ENCODE measurements at regions not wholly inside any gene's neighbourhood (a gene's known extent, or its start where the extent isn't known, plus 50 kb on each side); places are given as distances from the start of the nearest gene placed in this dataset.
"Not testable (repeated sequence)": the region's sequence is repeated elsewhere in the genome, so short reads cannot be mapped to it uniquely, and the experiment has no call there.

DNA sequence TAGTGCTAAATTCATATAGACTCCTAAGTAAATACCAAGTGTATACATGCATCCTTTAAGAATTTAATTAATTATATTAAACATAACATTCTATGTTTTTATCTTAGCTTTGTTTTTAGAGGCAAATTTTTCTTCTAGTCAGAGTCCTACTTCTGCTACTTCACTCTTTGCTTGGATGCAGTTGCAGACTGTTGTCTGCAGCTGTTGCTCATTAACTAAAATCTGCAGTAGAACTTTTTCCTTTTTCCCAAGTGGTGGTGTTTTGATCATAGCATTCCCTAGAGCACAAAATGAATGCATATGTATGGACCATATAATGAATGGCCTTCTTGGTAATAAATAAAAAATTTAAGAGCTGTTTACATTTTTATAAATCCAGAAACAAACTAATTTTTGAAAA lies 198.3 kb downstream of the CASP12 start:
- DNase-seq, result no peak

GRCh38 chr11:104695065-104695463 lies 203.2 kb downstream of the CASP12 start:
- no peak for DNase-seq

- DNase-seq, result no peak
Observed at GRCh38 chr11:104694259-104695064, 203.8 kb downstream of the CASP12 start.

DNA sequence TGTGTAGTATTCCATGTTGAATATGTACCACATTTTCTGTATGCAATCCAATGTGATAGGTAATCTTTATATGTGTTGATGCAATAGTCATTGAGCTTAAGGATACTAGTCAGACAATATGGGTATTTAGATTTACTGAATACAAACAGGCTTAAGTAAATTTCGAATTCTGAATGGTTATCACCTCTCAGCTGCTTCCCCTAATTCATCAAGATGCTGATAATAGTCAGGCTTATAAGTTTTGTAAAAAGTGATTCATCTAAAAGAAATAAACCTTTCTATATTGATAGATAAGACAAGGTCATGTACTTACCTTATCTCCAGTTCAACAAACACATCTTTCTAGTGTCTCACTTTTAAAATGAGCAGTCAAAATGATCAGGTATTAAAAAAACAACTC lies 205.5 kb downstream of the CASP12 start:
- no peak for DNase-seq

DNA sequence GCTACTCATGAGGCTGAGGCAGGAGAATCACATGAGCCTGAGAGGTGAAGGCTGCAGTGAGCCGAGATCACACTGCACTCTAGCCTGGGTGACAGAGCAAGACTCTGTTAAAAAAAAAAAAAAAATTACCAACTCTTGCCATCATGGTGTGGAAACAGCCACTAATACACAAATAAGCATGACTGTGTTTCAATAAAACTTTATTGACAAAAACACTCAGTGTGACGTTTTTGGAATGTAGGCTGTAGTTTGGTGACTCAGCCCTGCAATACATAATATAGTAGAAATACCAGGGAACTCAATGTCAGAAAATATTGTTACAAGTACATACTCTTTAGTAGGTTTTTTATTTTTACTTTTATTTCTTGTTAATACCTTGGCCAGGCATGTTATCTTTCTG lies 207.1 kb downstream of the CASP12 start:
- no peak for DNase-seq

GRCh38 chr11:104690241-104690640 lies 208.0 kb downstream of the CASP12 start:
- no peak for DNase-seq

DNA sequence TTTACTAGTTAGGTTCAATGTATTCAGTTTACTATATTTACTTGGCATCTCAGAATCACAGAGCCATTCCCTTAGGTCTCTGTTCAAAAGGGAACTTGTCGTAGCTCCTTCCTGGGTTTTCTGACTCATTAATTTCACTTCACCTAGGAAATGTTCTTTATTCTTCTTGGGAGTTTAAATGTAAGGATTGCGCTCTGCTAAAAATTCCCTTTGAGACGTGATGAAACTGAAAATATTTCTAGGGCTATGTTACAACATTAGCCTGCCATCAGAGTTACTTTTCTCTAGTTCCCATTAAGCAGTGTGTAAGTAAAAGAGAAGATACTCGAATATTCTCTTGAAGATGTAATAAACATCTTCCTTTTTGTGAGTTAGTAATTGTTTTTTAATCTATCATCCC lies 209.5 kb downstream of the CASP12 start:
- DNase-seq, result no peak

DNA sequence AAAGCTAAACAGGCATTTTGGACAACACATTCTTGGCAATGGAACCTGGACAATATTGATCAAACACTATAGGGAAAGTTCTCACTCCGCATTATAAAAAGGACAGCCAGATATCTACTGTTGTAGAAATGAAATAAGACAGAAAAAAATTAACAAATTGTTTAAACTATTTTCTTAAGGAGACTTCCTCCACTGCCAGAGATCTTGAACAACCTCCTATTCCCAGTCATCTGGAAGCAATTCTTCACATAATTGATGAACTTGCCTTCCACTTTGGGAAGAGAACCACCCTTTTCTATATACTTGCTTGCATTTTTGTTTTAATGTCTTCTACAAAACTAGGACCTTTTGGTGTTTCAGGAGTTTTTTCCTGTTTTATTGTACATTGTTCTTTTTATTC lies 216.1 kb downstream of the CASP12 start:
- no peak for DNase-seq

DNA sequence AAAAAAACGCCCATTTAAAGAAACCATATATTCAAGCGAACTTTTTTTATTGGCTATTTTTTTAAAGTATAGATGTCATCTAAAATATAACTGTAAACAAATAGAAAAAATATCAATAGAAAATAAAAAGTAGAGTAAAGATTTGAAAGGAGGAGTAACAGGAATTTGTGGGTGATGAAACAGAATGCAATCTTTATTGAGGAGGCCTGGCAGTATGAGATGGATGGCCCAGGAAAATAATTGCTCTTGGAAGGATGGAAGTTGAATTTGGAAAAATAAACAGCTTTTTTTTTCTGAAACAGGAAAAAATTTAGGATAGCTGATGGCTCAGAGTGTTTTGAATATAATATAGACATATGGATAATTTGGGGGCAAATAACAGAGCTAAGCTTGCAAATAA lies 219.0 kb downstream of the CASP12 start:
- no peak for DNase-seq

DNA sequence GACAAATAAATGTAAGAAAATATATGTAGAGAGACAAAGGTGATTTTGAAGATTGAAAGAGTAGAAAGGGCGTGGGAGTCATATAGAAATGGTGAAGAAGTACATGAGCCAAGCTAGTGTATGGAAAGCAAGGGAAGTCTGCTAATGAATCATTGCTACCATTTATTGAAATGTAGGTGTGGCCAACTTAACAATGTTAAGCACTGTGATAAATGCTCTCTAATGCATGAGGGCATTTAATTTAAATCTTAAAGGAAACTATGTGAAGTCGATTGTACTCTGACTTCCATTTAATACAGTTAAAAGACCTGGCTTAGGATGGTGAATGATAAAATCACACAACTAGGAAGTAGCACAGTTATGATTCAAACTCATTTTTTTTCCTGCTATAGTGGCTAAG lies 219.9 kb downstream of the CASP12 start:
- no peak for DNase-seq

GRCh38 chr11:104677069-104677468 lies 221.2 kb downstream of the CASP12 start:
- DNase-seq, result not testable (repeated sequence)

GRCh38 chr11:104672897-104673296 lies 225.4 kb downstream of the CASP12 start:
- DNase-seq, result no peak

- peak; percentile 22 for DNase-seq
Observed at GRCh38 chr11:104668797-104669463, 229.3 kb downstream of the CASP12 start.

- DNase-seq, result no peak
Observed at GRCh38 chr11:104666624-104667023, 231.6 kb downstream of the CASP12 start.

- DNase-seq, result peak; percentile 17
Observed at GRCh38 chr11:104665641-104666040, 232.6 kb downstream of the CASP12 start.

- DNase-seq, result no peak
Observed at GRCh38 chr11:104663190-104664140, 234.8 kb downstream of the CASP12 start.

GRCh38 chr11:104661901-104662300 lies 236.4 kb downstream of the CASP12 start:
- no peak for DNase-seq

- DNase-seq, result no peak
Observed at GRCh38 chr11:104661471-104661870, 236.8 kb downstream of the CASP12 start.

DNA sequence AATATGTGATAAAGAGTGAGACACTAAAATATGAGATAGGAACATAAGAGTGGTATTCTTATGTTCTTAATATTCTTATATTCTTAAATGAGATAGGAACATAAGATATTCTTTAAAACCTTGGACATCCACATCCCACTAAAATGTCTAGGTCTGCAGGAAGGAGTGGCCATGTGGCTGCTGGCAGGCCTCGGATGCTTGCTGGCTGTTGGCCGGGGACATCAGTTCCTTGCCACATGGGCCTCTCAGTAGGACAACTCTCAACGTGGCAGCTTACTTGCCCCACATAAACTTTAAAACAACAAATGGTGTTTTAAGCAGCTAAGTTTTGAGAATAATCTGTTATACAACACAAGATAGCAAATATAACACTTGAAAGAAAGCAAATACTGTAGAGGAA lies 240.1 kb downstream of the CASP12 start:
- DNase-seq, result no peak

DNA sequence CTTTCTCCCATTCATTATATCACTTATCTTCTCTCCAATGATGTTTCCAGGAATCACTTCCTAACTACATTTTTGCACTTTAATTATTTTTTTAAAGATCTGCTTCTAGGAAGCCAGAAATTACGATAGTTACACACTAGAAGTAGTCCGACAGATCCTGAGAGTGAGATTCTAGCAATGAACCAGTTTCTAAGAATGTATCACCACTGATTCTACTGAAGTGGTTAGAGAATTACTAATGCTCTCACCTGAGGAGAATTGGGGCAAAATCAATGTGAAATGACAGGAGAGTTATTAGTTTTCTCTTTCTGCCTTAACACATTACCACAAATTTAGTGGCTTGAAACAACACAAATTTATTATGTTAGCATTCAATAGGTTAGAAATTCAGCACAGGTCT lies 241.2 kb downstream of the CASP12 start:
- DNase-seq, result no peak

GRCh38 chr11:104655066-104655465 lies 243.2 kb downstream of the CASP12 start:
- no peak for DNase-seq

- no peak for DNase-seq
Observed at GRCh38 chr11:104654181-104654813, 244.0 kb downstream of the CASP12 start.

- no peak for DNase-seq
Observed at GRCh38 chr11:104653407-104653806, 244.9 kb downstream of the CASP12 start.

All from SIG-M5 (cell line).